Esophagus squamous epithelium (tissue), 4 donors: ENCODE measurements at regions not wholly inside any gene's neighbourhood (a gene's known extent, or its start where the extent isn't known, plus 50 kb on each side); places are given as distances from the start of the nearest gene placed in this dataset.

Experiments
- POLR2A ChIP-seq, 4 donors: fragments of 450-650 bp; IDR thresholded peaks; one replicate each; pipeline ENCODE4 v1.6.1; 2017; ENCODE audit warnings: antibody characterized with exemption in 4 of 4, mild to moderate bottlenecking in 4 of 4, moderate library complexity in 3 of 4
- TF ChIP-seq, protein P1 (sequence below), 6 experiments: fragments of 450-650 bp in 4 of 6; fragments of 200-600 bp in 2 of 6; sonication (generic) in 2 of 6; IDR thresholded peaks; one replicate each; pipeline ENCODE4 v1.5.1; 2016 to 2019; ENCODE audit warnings: antibody characterized with exemption in 6 of 6, mild to moderate bottlenecking in 4 of 6, moderate library complexity in 4 of 6

DNA sequence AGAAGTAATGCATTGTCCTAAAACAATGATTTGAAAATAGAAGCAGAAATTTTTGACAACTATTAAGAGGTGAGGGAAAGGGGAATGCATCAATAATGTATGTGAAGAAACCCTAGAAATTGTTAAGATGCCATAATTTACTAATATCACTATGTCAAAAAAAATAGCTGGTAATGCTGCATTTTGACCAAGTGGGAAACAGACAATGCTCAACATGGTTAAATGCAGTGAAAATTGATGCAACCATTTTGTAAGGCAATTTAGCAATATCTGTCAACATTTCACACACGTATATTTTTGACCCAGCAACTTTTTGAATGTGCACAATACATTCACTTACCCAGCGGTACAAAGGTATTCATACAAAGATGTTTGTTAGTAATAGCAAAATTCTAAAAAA, 381.6 kb downstream of the CDH11 start:
- TF ChIP-seq, protein P1, sequence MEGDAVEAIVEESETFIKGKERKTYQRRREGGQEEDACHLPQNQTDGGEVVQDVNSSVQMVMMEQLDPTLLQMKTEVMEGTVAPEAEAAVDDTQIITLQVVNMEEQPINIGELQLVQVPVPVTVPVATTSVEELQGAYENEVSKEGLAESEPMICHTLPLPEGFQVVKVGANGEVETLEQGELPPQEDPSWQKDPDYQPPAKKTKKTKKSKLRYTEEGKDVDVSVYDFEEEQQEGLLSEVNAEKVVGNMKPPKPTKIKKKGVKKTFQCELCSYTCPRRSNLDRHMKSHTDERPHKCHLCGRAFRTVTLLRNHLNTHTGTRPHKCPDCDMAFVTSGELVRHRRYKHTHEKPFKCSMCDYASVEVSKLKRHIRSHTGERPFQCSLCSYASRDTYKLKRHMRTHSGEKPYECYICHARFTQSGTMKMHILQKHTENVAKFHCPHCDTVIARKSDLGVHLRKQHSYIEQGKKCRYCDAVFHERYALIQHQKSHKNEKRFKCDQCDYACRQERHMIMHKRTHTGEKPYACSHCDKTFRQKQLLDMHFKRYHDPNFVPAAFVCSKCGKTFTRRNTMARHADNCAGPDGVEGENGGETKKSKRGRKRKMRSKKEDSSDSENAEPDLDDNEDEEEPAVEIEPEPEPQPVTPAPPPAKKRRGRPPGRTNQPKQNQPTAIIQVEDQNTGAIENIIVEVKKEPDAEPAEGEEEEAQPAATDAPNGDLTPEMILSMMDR (IDR thresholded peaks at IDR 0.05): no peak
- TF ChIP-seq POLR2A (IDR thresholded peaks at IDR 0.05): no peak
